ENCODE measurements at regions not wholly inside any gene's neighbourhood (a gene's known extent, or its start where the extent isn't known, plus 50 kb on each side); places are given as distances from the start of the nearest gene placed in this dataset.
A peak's percentile ranks its signal among the peaks of the same experiment; 100 is the strongest.

DNA sequence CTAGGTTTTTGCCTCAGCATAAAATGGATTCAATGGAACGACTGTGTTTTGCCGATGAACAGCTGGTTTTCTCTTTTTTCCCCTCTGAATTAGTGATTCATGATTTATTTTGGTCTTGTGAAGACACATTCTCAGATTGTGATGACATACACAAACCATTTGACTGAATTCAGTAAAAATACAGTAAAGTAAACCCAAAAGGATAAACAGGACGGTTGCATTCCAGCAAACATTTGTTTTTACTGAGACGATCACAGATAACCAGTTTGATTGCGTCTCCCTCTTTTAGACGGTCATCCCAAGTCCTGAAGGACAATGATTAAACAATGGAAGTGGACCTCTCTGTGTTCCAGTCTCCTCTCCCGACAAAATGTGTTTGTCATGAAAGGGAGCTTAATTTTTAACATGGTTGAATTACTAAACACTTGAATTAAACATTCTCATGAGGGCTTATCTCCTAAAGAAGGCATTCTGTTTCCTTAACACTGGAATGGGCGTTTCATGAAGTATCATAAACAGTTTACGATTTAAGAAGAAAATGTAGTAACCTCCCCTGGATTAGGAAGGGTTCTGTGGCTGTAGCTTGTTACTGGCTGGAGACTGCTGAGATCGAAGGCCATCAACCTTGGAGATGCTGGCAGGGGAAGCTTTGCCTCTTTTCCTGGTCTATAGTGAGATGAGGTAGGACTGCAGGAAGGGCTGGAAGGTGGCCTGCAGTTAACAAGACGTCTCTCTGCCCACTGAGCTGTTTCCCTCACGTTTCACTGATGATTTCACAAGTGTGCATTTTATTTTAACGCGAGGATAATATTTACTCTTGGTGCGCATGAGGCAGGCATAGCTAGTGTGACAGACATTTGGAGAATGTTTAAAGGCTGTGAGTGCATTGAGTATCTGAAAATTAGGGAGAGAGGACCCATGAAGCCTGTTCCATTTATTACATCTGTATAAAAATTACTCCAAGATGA lies 457.9 kb downstream of the FGF9 start:
- no peak for DNase-seq (ENCODE audit: low spot score)

DNA sequence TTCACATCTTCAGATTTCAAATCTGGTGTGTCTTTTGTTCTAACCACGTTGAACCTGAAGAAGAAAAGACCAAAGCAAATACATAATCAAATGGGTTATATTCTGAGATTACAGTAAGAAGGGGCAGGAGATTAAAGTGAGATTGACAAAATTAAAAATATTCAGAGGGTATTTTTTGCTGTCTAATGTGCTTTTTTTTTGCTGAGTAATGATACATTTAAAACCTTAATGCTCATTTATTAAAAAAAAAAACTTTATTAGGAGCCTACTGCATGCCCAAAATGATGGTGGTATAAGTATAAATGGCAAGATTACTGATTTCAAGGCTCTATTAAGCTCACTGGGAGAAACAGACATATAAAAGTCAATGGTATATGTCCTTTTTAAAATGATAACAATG lies 459.4 kb downstream of the FGF9 start:
- DNase-seq (ENCODE audit: low spot score) = no peak

DNA sequence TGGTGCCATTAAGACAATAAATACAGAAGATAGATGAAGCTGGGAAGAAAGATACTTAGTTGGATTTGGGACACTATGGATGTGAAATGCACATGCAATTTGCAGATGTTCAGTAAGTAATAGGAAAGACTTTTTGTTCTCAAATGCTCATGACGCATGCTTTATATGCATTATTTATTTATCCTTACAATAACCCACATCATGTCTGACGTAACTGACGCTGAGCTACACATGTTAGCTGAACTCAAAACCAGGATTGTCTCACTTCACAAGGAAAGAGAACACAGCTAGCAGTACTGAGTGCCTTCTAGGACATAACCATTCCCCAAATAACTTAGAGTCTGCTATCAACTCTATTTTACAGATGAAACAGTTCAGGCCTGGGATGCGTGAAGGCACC lies 463.4 kb downstream of the FGF9 start:
- DNase-seq (ENCODE audit: low spot score) = no peak

DNA sequence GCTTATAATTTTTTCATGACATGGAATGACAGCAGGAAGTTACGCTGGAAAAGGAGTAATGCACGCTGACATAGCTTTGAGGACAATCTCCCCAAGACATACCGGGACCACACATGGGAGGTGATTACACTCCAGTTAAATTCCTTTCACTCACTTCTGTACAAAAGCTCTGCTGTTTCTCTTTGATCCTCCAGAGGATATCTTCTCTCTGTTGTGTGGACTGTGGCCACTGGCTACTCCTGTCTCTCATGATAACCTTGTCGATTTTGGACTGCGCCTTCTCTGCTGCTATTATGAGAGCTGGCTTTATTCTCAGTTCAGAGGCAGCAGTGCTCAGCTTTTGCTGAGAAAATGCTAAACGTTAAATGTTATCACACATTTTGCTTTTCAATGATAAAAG lies 464.6 kb downstream of the FGF9 start:
- no peak for DNase-seq (ENCODE audit: low spot score)

DNA sequence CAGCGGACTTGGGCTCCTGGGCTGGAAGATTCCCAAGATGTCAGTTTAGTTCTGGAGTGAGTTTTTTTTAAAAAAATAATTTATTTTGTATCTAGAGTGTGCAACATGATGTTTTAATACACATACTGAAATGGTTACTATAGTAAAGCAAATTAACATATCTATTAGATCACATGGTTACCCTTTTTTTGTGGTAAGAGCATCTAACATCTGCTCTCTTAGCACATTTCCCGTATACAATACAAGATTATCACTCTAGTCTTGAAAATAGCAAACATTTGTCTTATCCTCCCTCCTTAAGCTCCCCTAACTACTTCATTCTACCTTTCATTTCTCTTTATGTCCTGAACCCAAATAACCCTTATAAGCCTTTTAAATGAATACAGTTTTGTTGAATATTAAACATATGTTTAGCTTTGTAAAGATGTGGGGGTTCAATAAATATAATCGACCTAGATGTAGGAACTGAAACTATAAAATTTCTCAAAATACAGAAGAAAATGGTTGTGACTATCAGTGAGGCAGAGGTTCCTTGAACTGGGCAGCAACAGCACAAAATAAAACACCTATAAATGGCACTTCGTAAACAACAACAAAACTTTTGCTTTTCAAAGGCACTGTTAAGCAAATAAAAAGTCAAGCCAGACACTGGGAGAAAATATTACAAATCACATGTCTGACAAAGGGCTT lies 466.6 kb downstream of the FGF9 start:
- DNase-seq (ENCODE audit: low spot score) = no peak

DNA sequence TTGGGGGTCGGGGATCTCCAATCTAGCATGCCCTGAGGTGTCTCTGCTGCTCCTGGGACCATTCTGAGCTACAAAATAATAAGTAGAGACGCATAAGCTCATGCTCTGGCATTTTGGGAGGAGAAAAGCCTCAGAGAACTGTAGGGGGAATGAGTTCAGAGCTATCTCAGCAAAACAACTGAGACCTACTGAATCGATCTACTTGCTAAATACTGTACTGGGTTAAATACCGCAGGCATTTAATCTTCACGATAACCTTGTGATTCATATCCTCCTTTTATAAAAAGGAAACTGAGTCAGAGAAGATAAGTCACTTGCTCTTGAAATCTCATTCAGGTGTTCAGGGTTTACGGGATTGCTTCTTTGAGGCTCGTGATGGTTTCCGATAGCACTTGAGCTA lies 468.1 kb downstream of the FGF9 start:
- no peak for DNase-seq (ENCODE audit: low spot score)

DNA sequence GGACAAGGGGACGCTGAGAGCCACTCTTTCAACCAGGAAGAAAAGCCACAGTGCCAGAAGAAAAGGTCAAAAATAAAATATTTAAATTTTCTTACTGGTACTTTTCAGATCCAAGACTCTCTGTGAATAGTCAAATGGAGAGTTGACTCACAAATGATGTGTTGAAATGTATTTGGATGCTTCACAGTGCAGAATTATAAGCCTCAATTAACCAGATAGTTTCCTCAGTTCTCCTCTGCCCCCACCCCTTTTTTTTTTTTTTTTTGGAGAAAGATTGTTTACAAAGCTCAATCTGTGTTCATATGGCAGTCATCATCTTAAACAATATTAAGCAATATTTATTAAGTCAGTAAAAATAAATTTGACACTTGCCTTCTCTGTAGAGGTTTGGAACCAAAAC lies 470.8 kb downstream of the FGF9 start:
- peak; percentile 18 for DNase-seq (ENCODE audit: low spot score)

DNA sequence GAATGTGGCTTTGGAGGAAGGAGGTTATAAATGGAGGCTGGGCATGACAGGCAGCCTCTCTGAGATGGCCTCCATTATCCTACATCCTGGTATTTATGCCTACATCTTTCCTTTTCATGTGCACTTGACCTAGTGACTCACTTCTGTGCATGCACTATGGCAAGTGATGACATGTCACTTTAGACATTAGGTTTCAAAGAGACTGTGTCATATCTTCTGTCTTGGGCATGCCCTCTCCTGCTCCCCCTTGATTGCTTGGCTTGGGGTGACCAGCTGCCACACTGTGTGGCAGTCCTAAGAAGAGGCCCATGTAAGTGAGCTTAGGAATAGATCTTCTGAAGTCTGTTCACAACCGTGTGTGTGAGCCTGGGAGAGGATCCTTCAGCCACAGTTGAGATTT lies 472.8 kb downstream of the FGF9 start:
- DNase-seq (ENCODE audit: low spot score) = no peak

DNA sequence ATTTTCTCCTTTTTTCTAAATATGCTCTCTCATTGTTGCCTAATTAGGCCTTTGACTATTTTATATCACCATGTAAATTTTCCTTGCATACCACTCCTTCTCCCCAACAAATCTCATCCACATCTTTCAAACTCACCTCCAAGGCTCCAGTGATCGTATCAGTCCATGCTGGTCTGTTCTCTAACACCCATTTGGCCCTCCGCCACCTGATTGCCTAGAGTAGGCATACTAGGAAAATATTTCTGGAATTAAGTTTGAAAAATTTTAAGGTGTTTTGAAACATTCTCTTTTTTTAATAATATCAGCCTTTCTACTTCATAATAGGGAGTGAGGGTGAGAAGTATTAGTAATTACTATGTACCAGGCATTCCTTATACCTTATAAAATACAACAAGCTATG lies 473.9 kb downstream of the FGF9 start:
- DNase-seq (ENCODE audit: low spot score) = no peak

DNA sequence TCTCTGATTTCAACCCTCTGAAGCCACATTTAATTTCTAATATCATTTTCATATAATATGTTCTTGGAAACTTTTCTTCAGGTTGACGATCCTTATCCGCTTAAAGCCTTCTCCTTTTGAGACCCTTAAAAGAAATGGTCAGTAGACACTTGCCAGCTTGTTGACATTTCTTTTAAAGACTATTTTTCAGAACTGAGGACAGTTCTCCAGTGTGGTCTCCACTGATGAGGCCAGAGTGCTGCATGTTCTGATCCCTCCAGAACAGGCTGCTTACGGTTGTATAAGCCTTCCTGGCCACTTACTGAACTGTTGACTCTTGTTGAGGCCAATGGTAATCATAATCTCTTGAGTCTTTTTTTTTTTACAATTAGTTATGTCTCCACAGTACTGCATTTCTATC lies 477.3 kb downstream of the FGF9 start:
- DNase-seq (ENCODE audit: low spot score) = no peak

DNA sequence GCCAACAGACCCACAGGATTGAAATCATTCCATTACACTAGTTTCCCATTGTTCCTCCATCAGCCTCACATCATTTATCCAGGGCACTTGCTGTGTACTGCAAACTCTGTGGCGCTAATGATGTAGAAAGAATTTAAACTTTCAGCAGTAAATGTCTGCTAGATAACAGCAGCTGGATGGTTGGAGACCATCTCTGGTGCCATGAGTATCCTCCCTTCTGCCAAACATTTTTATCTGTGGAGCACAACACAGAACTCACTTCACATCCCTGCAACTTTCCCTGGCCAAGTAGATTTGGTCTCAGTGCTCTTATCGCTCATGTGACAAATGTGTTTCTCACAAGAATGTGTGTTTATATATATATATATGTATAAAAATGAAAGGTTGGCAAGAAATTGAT lies 481.9 kb downstream of the FGF9 start:
- no peak for DNase-seq (ENCODE audit: low spot score)

DNA sequence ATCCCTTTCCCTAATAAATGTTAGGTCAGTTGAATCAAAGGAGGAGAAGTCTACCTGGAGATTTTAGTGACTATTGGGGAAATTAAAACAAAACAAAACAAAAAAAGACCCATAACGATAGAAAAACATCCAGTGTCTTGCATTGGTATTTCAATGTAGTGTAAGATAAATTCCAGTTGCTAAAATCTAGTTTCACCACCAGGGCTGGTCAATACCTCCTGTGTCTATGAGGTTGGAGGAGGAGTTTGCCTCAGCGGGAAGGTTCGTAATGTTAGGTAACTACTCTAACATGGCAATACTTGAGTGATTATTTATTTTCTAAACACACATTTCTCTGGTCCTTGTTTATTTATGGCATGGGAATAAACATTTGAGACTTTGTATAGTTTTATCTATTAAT lies 483.2 kb downstream of the FGF9 start:
- DNase-seq (ENCODE audit: low spot score) = no peak

DNA sequence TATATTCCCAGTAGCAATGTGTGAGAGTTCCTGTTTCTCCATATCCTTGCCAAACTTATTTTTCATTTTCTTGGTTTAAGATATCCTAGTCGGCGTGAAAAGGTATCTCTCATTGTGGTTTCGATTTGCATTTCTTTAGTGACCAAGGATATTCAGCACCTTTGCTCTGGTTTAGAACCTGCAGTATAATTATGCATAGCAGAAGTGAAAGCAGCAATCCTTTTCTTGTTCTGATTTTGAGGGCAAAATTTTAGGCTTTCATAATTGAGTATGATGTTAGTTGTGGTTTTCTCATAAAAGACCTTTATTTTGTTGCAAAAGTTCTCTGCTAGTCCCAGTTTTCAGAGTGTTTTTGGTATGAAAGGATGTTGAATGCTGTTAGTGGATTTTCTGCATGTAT lies 491.0 kb downstream of the FGF9 start:
- no peak for DNase-seq (ENCODE audit: low spot score)

DNA sequence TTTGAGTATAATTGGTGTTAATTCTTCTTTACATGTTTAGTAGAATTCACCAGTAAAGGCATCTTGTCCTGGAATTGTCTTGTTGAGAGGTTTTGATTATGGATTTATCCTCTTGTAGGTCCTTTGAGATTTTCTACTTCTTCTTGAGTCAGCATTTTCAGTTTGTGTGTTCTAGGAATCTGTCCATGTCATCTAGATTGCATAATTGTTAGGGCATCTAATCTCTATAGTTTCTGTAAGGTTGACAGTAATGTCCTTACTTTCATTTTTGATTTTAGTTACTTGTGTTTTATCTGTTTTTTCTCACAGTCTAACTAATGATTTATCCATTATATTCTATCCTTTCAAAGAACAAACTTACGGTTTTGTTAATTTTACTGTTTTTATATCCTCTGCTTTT lies 492.0 kb downstream of the FGF9 start:
- no peak for DNase-seq (ENCODE audit: low spot score)

DNA sequence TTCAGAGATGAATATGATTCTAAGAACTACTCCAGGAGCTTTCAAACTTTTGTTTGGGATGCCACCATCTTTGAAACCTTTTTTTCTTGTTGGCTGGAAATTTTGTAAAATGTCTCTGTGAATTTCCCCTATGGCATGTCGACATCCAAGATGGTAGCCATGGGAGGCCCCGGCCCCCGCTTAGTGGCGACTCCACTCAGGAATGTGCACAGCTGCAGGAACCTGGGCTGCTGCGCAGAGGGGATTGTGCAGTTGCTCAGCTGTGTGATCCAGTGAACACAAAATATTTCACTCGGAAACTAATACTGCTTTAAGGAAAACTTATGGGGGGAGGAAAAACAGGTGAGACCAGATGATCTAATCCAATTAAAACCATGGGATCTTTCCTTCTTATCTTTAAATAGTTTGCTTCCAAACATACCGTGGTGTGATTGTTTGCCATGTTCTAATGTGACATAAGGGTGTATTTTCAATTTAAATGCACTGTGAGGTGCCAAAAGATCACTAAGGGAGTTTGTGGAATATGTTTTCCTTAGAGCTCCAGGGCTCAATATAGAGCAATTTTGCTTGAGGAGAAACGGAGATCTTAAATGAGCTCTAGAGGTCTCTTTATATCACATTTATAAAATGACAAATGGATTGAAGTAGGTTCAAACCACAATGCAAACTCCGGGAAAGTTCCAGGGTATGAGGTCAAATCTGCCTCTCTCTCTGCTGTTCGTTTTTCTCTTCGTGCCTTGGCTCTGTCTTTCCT lies 497.7 kb downstream of the FGF9 start:
- no peak for DNase-seq (ENCODE audit: low spot score)

DNA sequence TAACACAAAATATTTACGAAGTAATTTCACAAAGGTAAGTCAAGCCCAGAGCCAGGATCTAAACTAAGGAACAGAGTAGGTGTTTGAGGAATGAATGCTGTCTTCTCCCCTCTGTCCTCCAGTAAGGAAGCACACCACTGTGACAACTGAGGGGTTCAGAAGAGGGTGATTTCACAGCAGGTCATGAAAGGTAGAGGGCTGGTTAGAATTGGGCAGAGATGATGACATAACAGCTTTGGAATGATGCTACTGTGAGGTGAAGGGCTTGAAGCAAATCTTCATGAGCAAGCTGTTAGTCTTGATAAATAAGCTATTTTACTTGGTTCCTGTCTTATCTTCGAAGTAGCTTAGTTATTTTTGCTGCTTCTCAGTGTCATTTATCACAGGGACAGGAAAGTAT lies 498.6 kb downstream of the FGF9 start:
- no peak for DNase-seq (ENCODE audit: low spot score)

DNA sequence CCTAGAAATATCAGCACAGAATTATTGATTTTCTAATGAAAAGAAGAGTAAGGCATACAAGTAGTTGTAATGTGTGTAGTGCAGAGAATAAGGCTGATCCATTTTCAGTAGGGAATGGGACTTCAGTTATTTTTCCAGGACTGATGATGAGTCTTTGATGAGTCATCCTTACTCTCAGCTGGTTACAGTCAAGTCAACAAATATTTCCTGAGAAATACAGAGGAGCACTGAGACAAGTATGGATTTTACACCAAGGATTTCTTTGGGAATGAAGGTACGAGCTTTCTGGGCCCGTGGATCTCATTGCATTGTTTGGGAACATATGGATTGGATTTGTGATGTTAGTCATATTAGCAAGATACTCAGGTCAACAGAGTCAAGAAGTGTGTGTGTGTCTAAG lies 502.7 kb downstream of the FGF9 start:
- peak; percentile 78 for DNase-seq (ENCODE audit: low spot score)

DNA sequence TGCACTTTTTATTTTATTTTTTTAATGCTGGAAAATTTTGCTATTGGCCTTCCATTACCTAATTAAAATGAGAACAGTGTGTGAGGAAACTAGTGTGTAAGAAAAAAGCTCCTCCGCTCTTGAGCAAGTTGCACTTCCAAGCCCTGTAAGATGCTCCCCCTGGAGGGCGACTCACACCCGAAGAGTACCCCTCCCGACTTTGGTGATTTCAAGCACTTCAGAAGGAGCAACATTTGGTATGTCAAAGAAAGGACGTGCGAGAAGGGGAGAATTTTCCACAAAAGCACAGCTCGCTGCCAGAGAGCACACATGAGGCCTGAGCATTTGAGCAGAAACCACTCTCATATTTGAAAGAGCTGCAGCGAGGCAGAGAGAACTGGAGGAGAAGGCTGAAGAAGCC lies 504.4 kb downstream of the FGF9 start:
- DNase-seq (ENCODE audit: low spot score) = no peak

DNA sequence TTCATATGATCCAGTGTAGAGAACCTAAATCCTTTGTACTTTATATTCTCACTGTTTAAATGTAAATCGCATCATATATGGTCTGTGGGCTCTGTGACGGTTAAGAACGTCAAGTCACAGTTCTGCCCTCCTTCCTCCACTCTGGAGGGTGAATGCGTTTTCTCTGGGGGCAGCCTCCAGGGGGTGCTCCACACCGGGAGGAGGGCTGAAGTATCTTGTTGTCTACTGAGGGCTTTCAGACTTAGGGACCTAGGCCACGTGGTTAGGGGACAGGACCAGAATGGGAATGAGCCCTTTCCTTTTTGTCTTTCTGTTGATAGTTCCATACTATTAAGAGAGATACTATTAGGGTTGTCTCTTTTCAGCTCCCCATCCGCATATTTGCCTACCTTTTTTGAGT lies 504.9 kb downstream of the FGF9 start:
- DNase-seq (ENCODE audit: low spot score) = no peak

DNA sequence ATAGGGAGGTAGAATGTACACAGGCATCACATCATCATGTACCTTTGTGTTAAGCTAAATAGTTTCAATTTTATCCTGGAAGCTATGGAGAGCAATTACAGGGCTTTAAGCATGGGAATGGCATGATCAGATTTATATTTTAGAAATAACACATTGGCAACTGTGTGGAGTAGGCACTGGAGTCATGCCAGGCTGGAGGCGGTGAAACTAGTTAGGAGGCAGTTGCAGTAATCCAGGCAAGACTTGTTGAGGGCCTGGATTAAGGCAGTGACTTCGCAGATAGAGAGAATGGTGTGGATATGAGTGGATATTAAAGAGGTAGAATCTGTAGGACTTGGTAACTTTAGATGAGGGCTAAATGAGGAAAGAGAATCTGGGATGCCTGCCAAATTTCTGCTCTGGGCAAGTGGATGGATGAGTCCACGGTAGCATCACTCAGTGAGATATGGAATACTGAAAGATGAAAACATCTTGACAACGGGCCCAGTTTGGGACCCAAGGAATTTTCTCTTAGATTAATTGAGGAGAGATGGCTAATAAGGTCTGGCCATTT lies 506.2 kb downstream of the FGF9 start:
- DNase-seq (ENCODE audit: low spot score) = no peak

DNA sequence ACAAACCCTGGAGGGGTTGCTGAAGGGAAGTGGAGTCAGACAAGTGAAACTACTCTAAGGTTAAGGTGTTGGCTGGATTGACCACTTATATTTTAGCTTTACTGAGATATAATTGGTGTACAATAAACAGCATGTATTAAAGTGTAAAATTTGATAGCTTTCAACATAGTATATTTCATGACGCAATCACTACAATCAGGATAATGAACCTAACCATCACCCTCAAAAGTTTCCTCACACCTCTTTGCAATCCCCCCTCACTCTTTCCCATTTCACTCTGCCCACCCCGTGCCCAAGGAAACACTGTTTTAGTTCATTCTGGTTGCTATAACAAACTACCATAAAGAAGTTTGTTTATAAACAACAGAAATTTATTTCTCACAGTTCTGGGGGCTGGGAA lies 508.0 kb downstream of the FGF9 start:
- DNase-seq (ENCODE audit: low spot score) = no peak

DNA sequence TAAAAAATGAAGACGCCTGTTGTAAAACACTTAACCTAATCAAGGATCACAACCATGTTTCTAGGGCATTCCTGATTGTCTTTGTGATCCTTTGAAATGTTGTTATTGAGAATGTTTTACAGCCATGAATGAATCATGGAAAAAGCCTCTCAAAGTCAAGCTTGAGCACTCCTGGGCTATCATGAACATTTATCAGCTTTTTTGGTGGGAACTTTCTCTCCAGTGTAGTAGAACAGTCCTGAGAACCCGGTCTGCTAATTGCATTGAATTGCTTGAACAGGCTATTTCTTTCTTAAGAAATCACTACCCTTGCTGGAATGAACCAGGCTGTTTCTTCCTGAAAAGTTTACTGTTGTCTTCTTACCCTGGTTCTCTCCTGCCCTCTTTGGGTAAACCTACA lies 516.5 kb downstream of the FGF9 start:
- peak; percentile 37 for DNase-seq (ENCODE audit: low spot score)
